ENCODE measurements at regions not wholly inside any gene's neighbourhood (a gene's known extent, or its start where the extent isn't known, plus 50 kb on each side); places are given as distances from the start of the nearest gene placed in this dataset.
A peak's percentile ranks its signal among the peaks of the same experiment; 100 is the strongest.

DNA sequence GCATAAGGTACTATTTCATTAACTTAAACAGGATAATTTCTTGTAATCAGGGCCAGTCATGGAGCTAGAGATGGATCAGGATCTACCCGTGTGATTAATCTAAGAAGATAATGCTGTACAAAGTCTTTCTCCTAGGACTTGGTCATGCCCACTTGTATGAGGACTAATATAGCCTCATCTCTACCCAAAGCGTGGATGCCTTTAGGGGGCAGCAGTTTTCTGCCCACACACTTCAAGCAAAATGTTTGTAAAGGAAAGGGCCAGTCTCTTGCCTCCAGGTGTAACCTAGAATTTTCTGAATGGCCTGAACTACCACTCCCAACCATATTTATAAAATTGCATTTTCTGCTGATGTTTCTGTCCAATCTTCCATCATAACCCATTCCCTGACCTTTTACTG is 764.0 kb upstream of the IGFBP3 start:
- no peaks in the 10 kb centered on the region for H3K9me3 ChIP-seq (ENCODE audit: control insufficient read depth, low read length)

DNA sequence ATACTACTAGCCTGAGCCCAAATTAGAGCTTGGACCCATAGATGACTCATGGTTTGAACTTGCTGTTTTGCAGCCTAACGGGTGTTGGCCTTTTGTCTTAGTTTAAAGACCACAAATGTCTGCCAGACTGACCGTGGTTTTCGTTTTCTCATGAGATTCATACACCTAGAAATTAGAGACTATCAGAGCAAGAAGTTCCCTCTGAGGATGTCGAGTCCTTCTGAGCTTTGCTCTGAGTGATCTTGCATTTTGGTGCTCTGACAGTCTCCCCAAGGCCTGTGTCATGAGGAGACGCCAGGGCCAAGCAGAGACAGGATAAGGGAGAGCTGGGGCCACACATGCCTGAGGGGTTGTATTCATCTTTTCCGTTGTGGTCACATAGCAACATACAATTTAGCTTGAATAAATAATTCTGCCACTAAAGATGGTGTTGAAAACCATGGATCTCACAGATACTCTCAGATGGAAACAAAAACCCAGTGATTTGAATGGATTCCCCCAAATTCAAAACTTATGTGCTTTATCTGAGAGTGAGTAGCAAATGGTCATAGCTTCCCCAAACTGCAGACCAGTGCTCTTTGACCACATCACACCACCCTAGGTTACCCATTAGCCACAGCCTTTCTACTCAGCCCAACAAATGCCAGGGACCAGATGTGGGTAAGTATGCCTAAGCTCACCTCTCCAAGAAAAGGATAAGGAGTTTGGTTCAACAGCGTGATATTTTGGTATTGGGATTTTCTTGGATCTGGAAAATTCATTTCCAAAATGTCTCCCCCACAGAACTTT is 762.0 kb upstream of the IGFBP3 start:
- no peak overlapping the region for H4K91ac ChIP-seq (ENCODE audit: low read length)
- H3K18ac ChIP-seq (ENCODE audit: low read depth in 1 of 2, low read length in 2 of 2) = peak overlapping the region in 1 of 2 experiments; percentile 14
- no peak overlapping the region for H2BK15ac ChIP-seq (ENCODE audit: low read depth, poor library complexity, severe bottlenecking)
- no peak overlapping the region for H2BK5ac ChIP-seq (ENCODE audit: low read depth, low read length, poor library complexity, severe bottlenecking)
- H2BK120ac ChIP-seq (ENCODE audit: low read depth, low read length) = no peak overlapping the region
- no peak overlapping the region for H2AFZ ChIP-seq (ENCODE audit: low read depth, low read length)
- no peak overlapping the region for H3K4ac ChIP-seq (ENCODE audit: low read depth in 1 of 2, low read length in 2 of 2)
- WGBS = 83% methylated on average over 6 of the region's 7 CpGs
- H3K9ac ChIP-seq (ENCODE audit: low read length) = peak overlapping the region; percentile 40
- H2AK5ac ChIP-seq (ENCODE audit: low read length, severe bottlenecking) = no peak overlapping the region
- H4K8ac ChIP-seq (ENCODE audit: low read length) = peak overlapping the region; percentile 4
- H3K9me3 ChIP-seq (ENCODE audit: control insufficient read depth, low read length) = no peaks in the 10 kb centered on the region
- H3K4me2 ChIP-seq (ENCODE audit: low read length, poor library complexity, severe bottlenecking) = no peak overlapping the region
- H2BK12ac ChIP-seq (ENCODE audit: low read length in 2 of 2) = peak overlapping the region in 1 of 2 experiments; percentile 54
- H3K27ac ChIP-seq (ENCODE audit: low read length, poor library complexity, severe bottlenecking) = peak overlapping the region; percentile 64
- DNase-seq = peak; percentile 13
- no peak overlapping the region for H3K14ac ChIP-seq (ENCODE audit: low read length in 2 of 2)
- H3K4me1 ChIP-seq (ENCODE audit: control insufficient read depth, insufficient read depth, low read depth, low read length) = peaks cover 12% of the 10 kb centered on the region
- H3K4me3 ChIP-seq (ENCODE audit: insufficient read depth in 1 of 2, low read depth in 1 of 2, low read length in 2 of 2) = no peak overlapping the region
- no peaks in the 10 kb centered on the region for H3K27me3 ChIP-seq (ENCODE audit: control insufficient read depth in 1 of 2, insufficient read depth in 1 of 2, low read length in 2 of 2)
- no peaks in the 10 kb centered on the region for H3K79me1 ChIP-seq (replicated peaks; ENCODE audit: low read length, poor library complexity, severe bottlenecking)
- H3K36me3 ChIP-seq (ENCODE audit: control insufficient read depth in 1 of 2, insufficient read depth in 2 of 2, low read depth in 1 of 2, low read length in 2 of 2) = no peaks in the 10 kb centered on the region
- H3K23ac ChIP-seq (ENCODE audit: low read length in 2 of 2) = no peak overlapping the region

More for the DNA sequence above, 764.0 kb upstream of the IGFBP3 start:
- Histone ChIP-seq H3K4me1 (ENCODE audit: control insufficient read depth, insufficient read depth, low read depth, low read length) (peaks cover 12% of the 10 kb centered on the region), H2AFZ (ENCODE audit: low read depth, low read length) (no peak overlapping the region), H2BK12ac (ENCODE audit: low read length in 2 of 2) (no peak overlapping the region), H3K4me2 (ENCODE audit: low read length, poor library complexity, severe bottlenecking) (no peak overlapping the region), H3K36me3 (ENCODE audit: control insufficient read depth in 1 of 2, insufficient read depth in 2 of 2, low read depth in 1 of 2, low read length in 2 of 2) (no peaks in the 10 kb centered on the region), H2BK5ac (ENCODE audit: low read depth, low read length, poor library complexity, severe bottlenecking) (no peak overlapping the region), H2AK5ac (ENCODE audit: low read length, severe bottlenecking) (no peak overlapping the region), H3K79me1 (replicated peaks; ENCODE audit: low read length, poor library complexity, severe bottlenecking) (no peaks in the 10 kb centered on the region), H3K4ac (ENCODE audit: low read depth in 1 of 2, low read length in 2 of 2) (no peak overlapping the region), H3K23ac (ENCODE audit: low read length in 2 of 2) (no peak overlapping the region), H3K4me3 (ENCODE audit: insufficient read depth in 1 of 2, low read depth in 1 of 2, low read length in 2 of 2) (no peak overlapping the region), H3K14ac (ENCODE audit: low read length in 2 of 2) (no peak overlapping the region), H3K18ac (ENCODE audit: low read depth in 1 of 2, low read length in 2 of 2) (no peak overlapping the region), H2BK120ac (ENCODE audit: low read depth, low read length) (no peak overlapping the region), H4K8ac (ENCODE audit: low read length) (no peak overlapping the region), H2BK15ac (ENCODE audit: low read depth, poor library complexity, severe bottlenecking) (no peak overlapping the region), H3K27me3 (ENCODE audit: control insufficient read depth in 1 of 2, insufficient read depth in 1 of 2, low read length in 2 of 2) (no peaks in the 10 kb centered on the region), H3K27ac (ENCODE audit: low read length, poor library complexity, severe bottlenecking) (no peak overlapping the region), H3K9ac (ENCODE audit: low read length) (no peak overlapping the region), H4K91ac (ENCODE audit: low read length) (no peak overlapping the region)
- DNase-seq = no peak
- 70% methylated on average over 2 of the region's 2 CpGs for WGBS

DNA sequence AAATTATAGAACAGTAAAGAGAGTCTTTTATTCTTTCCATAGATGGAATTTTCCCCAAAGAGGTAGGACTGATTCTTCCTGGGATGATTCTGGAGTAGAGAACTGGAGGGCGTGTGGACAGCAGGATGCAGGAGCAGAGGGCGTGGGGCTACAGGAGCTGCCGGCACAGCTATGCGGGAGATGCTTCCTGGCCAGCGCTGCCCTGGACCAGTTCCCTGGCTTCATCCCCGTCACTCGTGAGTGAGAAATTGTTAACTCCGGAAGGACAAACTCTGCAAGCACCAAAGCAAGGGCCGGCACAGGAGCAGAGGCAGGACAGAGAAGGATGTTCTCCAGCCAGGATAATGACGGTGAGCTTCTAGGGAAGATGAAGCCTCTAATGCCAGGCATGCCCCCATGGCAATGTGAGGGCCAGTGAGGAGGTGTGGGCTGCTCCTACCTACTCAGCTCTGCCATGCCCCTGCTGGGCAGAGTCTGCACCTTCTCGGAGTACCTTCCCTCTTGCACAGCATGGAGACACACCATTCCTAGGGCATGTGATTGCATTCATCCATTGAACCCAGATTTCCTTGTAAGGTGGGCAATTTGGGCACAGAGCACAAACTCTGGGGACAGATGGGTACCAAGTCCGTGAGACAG is 760.9 kb upstream of the IGFBP3 start:
- H2BK15ac ChIP-seq (ENCODE audit: low read depth, poor library complexity, severe bottlenecking) = peak overlapping the region; percentile 73
- H3K27ac ChIP-seq (ENCODE audit: low read length, poor library complexity, severe bottlenecking) = no peak overlapping the region
- H4K91ac ChIP-seq (ENCODE audit: low read length) = peak overlapping the region; percentile 14
- peak overlapping the region in 1 of 2 experiments; percentile 77 for H3K14ac ChIP-seq (ENCODE audit: low read length in 2 of 2)
- H2BK5ac ChIP-seq (ENCODE audit: low read depth, low read length, poor library complexity, severe bottlenecking) = no peak overlapping the region
- no peaks in the 10 kb centered on the region for H3K79me1 ChIP-seq (replicated peaks; ENCODE audit: low read length, poor library complexity, severe bottlenecking)
- H3K4me2 ChIP-seq (ENCODE audit: low read length, poor library complexity, severe bottlenecking) = no peak overlapping the region
- H2AK5ac ChIP-seq (ENCODE audit: low read length, severe bottlenecking) = peak overlapping the region; percentile 49
- WGBS = 88% methylated on average over 11 of the region's 12 CpGs
- H3K27me3 ChIP-seq (ENCODE audit: control insufficient read depth in 1 of 2, insufficient read depth in 1 of 2, low read length in 2 of 2) = no peaks in the 10 kb centered on the region
- H2BK12ac ChIP-seq (ENCODE audit: low read length in 2 of 2) = peak overlapping the region; percentile 8 to 32
- peak overlapping the region; percentile 40 for H3K9ac ChIP-seq (ENCODE audit: low read length)
- H2AFZ ChIP-seq (ENCODE audit: low read depth, low read length) = no peak overlapping the region
- H3K4me3 ChIP-seq (ENCODE audit: insufficient read depth in 1 of 2, low read depth in 1 of 2, low read length in 2 of 2) = peak overlapping the region in 1 of 2 experiments; percentile 49
- no peak overlapping the region for H3K23ac ChIP-seq (ENCODE audit: low read length in 2 of 2)
- H3K18ac ChIP-seq (ENCODE audit: low read depth in 1 of 2, low read length in 2 of 2) = peak overlapping the region; percentile 8 to 25
- no peaks in the 10 kb centered on the region for H3K36me3 ChIP-seq (ENCODE audit: control insufficient read depth in 1 of 2, insufficient read depth in 2 of 2, low read depth in 1 of 2, low read length in 2 of 2)
- no peaks in the 10 kb centered on the region for H3K9me3 ChIP-seq (ENCODE audit: control insufficient read depth, low read length)
- no peak for DNase-seq
- H2BK120ac ChIP-seq (ENCODE audit: low read depth, low read length) = peak overlapping the region; percentile 8
- peaks cover 12% of the 10 kb centered on the region for H3K4me1 ChIP-seq (ENCODE audit: control insufficient read depth, insufficient read depth, low read depth, low read length)
- peak overlapping the region; percentile 45 for H4K8ac ChIP-seq (ENCODE audit: low read length)
- peak overlapping the region in 1 of 2 experiments; percentile 5 for H3K4ac ChIP-seq (ENCODE audit: low read depth in 1 of 2, low read length in 2 of 2)

DNA sequence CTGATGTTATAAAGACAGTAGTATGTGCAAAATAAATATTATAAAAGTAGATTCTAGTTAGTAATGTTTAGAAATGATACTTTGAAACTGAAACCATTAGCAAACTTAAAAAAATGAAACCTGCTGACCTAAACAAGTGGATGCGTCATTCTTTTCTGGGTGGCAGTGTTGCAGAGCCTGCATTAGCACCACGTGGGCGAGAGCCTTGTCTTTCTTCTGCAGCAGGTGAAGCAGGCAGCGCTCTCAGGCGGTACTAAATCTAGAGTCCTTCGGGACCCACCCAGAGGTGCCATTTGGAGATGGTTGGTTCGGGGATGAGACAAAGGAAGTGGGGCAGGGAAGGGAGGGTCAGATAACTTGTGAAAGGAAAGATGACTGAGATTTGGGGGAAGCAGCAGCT is 759.1 kb upstream of the IGFBP3 start:
- H3K4me2 ChIP-seq (ENCODE audit: low read length, poor library complexity, severe bottlenecking) = no peak overlapping the region
- H3K27ac ChIP-seq (ENCODE audit: low read length, poor library complexity, severe bottlenecking) = no peak overlapping the region
- H2BK15ac ChIP-seq (ENCODE audit: low read depth, poor library complexity, severe bottlenecking) = no peak overlapping the region
- no peaks in the 10 kb centered on the region for H3K9me3 ChIP-seq (ENCODE audit: control insufficient read depth, low read length)
- H4K8ac ChIP-seq (ENCODE audit: low read length) = peak overlapping the region; percentile 28
- H2BK5ac ChIP-seq (ENCODE audit: low read depth, low read length, poor library complexity, severe bottlenecking) = no peak overlapping the region
- H3K14ac ChIP-seq (ENCODE audit: low read length in 2 of 2) = no peak overlapping the region
- H3K4me1 ChIP-seq (ENCODE audit: control insufficient read depth, insufficient read depth, low read depth, low read length) = peaks cover 12% of the 10 kb centered on the region
- no peak overlapping the region for H2BK120ac ChIP-seq (ENCODE audit: low read depth, low read length)
- WGBS = 83% methylated on average over 7 of the region's 7 CpGs
- H3K18ac ChIP-seq (ENCODE audit: low read depth in 1 of 2, low read length in 2 of 2) = peak overlapping the region; percentile 4 to 38
- H3K9ac ChIP-seq (ENCODE audit: low read length) = no peak overlapping the region
- H3K27me3 ChIP-seq (ENCODE audit: control insufficient read depth in 1 of 2, insufficient read depth in 1 of 2, low read length in 2 of 2) = no peaks in the 10 kb centered on the region
- no peak overlapping the region for H3K23ac ChIP-seq (ENCODE audit: low read length in 2 of 2)
- DNase-seq = peak; percentile 8
- H3K36me3 ChIP-seq (ENCODE audit: control insufficient read depth in 1 of 2, insufficient read depth in 2 of 2, low read depth in 1 of 2, low read length in 2 of 2) = no peaks in the 10 kb centered on the region
- H3K4ac ChIP-seq (ENCODE audit: low read depth in 1 of 2, low read length in 2 of 2) = no peak overlapping the region
- H2BK12ac ChIP-seq (ENCODE audit: low read length in 2 of 2) = no peak overlapping the region
- H2AFZ ChIP-seq (ENCODE audit: low read depth, low read length) = no peak overlapping the region
- no peaks in the 10 kb centered on the region for H3K79me1 ChIP-seq (replicated peaks; ENCODE audit: low read length, poor library complexity, severe bottlenecking)
- H4K91ac ChIP-seq (ENCODE audit: low read length) = no peak overlapping the region
- no peak overlapping the region for H2AK5ac ChIP-seq (ENCODE audit: low read length, severe bottlenecking)
- no peak overlapping the region for H3K4me3 ChIP-seq (ENCODE audit: insufficient read depth in 1 of 2, low read depth in 1 of 2, low read length in 2 of 2)

Measured in mesenchymal stem cell (in vitro differentiated cells and primary cell).